Upper lobe of left lung (tissue), 6 donors: ENCODE measurements at regions not wholly inside any gene's neighbourhood (a gene's known extent, or its start where the extent isn't known, plus 50 kb on each side); places are given as distances from the start of the nearest gene placed in this dataset.

Experiments
- ATAC-seq, 2 donors: fragments of 200-7000 bp; cut with Tn5 transposase; one replicate each; pipeline ENCODE4 v1.9.1; 2022; ENCODE audit warnings: mild to moderate bottlenecking in 2 of 2, moderate library complexity in 2 of 2; ENCODE audit not compliant: low FRiP score in 2 of 2
- DNase-seq, 2 donors: peaks; one replicate each; pipeline ENCODE4 v3.0.0-alpha.2; 2019 to 2020
- H3K27ac ChIP-seq, 4 donors: fragments of 200-600 bp; sonication (generic); one replicate each; pipeline ENCODE4 v1.5.1; 2016 to 2019
- H3K27me3 ChIP-seq, 4 donors: fragments of 200-600 bp; sonication (generic); one replicate each; pipeline ENCODE4 v1.5.1; 2017 to 2019
- H3K36me3 ChIP-seq, 4 donors: fragments of 200-600 bp; sonication (generic); one replicate each; pipeline ENCODE4 v1.5.1; 2016 to 2019
- H3K4me1 ChIP-seq, 4 donors: fragments of 200-600 bp; sonication (generic); one replicate each; pipeline ENCODE4 v1.5.1; 2018 to 2019
- H3K4me3 ChIP-seq, 4 donors: fragments of 200-600 bp; sonication (generic); one replicate each; pipeline ENCODE4 v1.5.1; 2017 to 2019; ENCODE audit warnings: mild to moderate bottlenecking in 2 of 4, moderate library complexity in 1 of 4
- H3K9me3 ChIP-seq, 4 donors: fragments of 200-600 bp; sonication (generic); one replicate each; pipeline ENCODE4 v1.5.1; 2018 to 2019
- CTCF ChIP-seq, 6 experiments: fragments of 450-650 bp in 4 of 6; fragments of 200-600 bp in 2 of 6; sonication (generic) in 2 of 6; IDR thresholded peaks; one replicate each; pipeline ENCODE4 v1.5.1; 2016 to 2019; ENCODE audit warnings: antibody characterized with exemption in 6 of 6
- EP300 ChIP-seq, 4 donors: sonication (generic); formaldehyde crosslinking; IDR thresholded peaks; one replicate each; pipeline ENCODE4 v1.5.1; 2017; ENCODE audit warnings: antibody characterized with exemption in 4 of 4, control low read depth in 2 of 4
- POLR2A ChIP-seq, 4 donors: fragments of 450-650 bp; IDR thresholded peaks; one replicate each; pipeline ENCODE4 v1.5.1; 2016 to 2017; ENCODE audit warnings: antibody characterized with exemption in 4 of 4, mild to moderate bottlenecking in 2 of 4
- POLR2AphosphoS5 ChIP-seq, 2 donors: sonication (generic); formaldehyde crosslinking; IDR thresholded peaks; one replicate each; pipeline ENCODE4 v1.5.1; 2017; ENCODE audit warnings: antibody characterized with exemption in 2 of 2
- WGBS, 2 donors: methylation state at CpG; one replicate each; pipeline ENCODE4 v1.1.5; 2017 to 2018; 5-methylcytosine and 5-hydroxymethylcytosine counted together
- donor health status: DM: no; HTN: no; CAD: no; lungs with moderate emphysema.
- donor health status: DM: no; HTN: yes; CAD: no; lungs with severe emphysema.

GRCh38 chr3:194972641-194973040, 287.0 kb downstream of the FAM43A start:
- TF ChIP-seq CTCF (IDR thresholded peaks at IDR 0.05) (no peak), EP300 (IDR thresholded peaks at IDR 0.05) (no peak), POLR2AphosphoS5 (IDR thresholded peaks at IDR 0.05) (no peak), POLR2A (IDR thresholded peaks at IDR 0.05) (no peak)
- peaks cover 0 to 3% (median 0%) of the 10 kb centered on the region in 4 donors for H3K4me1 ChIP-seq
- DNase-seq (no peak), ATAC-seq (no peak)
- H3K36me3 ChIP-seq = no peaks in the 10 kb centered on the region
- 72 to 76% methylated on average over 6 of the region's 6 CpGs for WGBS, 2 donors
- H3K27me3 ChIP-seq = no peaks in the 10 kb centered on the region
- no peak overlapping the region for H3K27ac ChIP-seq
- no peak overlapping the region for H3K4me3 ChIP-seq
- H3K9me3 ChIP-seq = no peaks in the 10 kb centered on the region

- 85 to 91% methylated on average over 12 of the region's 12 CpGs for WGBS, 2 donors
- DNase-seq (no peak), ATAC-seq (no peak)
- Histone ChIP-seq H3K9me3 (no peaks in the 10 kb centered on the region), H3K4me3 (no peak overlapping the region), H3K36me3 (no peaks in the 10 kb centered on the region), H3K4me1 (peaks cover 0 to 3% (median 0%) of the 10 kb centered on the region in 4 donors), H3K27ac (no peak overlapping the region), H3K27me3 (no peaks in the 10 kb centered on the region)
- TF ChIP-seq CTCF (IDR thresholded peaks at IDR 0.05) (no peak), POLR2AphosphoS5 (IDR thresholded peaks at IDR 0.05) (no peak), POLR2A (IDR thresholded peaks at IDR 0.05) (no peak), EP300 (IDR thresholded peaks at IDR 0.05) (no peak)
Observed at GRCh38 chr3:194973366-194974000, 287.8 kb downstream of the FAM43A start.

- DNase-seq = no peak
Observed at GRCh38 chr3:194974468-194975135, 288.9 kb downstream of the FAM43A start.

GRCh38 chr3:194976049-194976451, 290.4 kb downstream of the FAM43A start:
- Histone ChIP-seq H3K9me3 (no peaks in the 10 kb centered on the region), H3K27me3 (no peaks in the 10 kb centered on the region), H3K4me1 (peaks cover 0 to 3% (median 0%) of the 10 kb centered on the region in 4 donors), H3K4me3 (no peak overlapping the region), H3K27ac (no peak overlapping the region), H3K36me3 (no peaks in the 10 kb centered on the region)
- ATAC-seq = peak in 1 of 2 donors; percentile 61
- 60 to 68% methylated on average over 5 of the region's 5 CpGs for WGBS, 2 donors
- DNase-seq = peak in 1 of 2 donors; percentile 75
- TF ChIP-seq EP300 (IDR thresholded peaks at IDR 0.05) = peak in 1 of 4 donors; percentile 21
- no peak for TF ChIP-seq POLR2AphosphoS5 (IDR thresholded peaks at IDR 0.05)

More at GRCh38 chr3:194974468-194975135, 288.9 kb downstream of the FAM43A start:
- Histone ChIP-seq H3K27ac (no peak overlapping the region), H3K4me3 (no peak overlapping the region), H3K9me3 (no peaks in the 10 kb centered on the region), H3K4me1 (peaks cover 0 to 3% (median 0%) of the 10 kb centered on the region in 4 donors), H3K36me3 (no peaks in the 10 kb centered on the region), H3K27me3 (no peaks in the 10 kb centered on the region)
- no peak for ATAC-seq
- TF ChIP-seq POLR2A (IDR thresholded peaks at IDR 0.05) = no peak
- no peak for TF ChIP-seq CTCF (IDR thresholded peaks at IDR 0.05)
- no peak for TF ChIP-seq POLR2AphosphoS5 (IDR thresholded peaks at IDR 0.05)
- TF ChIP-seq EP300 (IDR thresholded peaks at IDR 0.05) = no peak
- 96 to 98% methylated on average over 8 to 9 of the region's 9 CpGs for WGBS, 2 donors

GRCh38 chr3:194976874-194977273, 291.2 kb downstream of the FAM43A start:
- DNase-seq (no peak), ATAC-seq (no peak)
- H3K9me3 ChIP-seq = no peaks in the 10 kb centered on the region
- no peak for TF ChIP-seq CTCF (IDR thresholded peaks at IDR 0.05)
- TF ChIP-seq POLR2A (IDR thresholded peaks at IDR 0.05) = no peak
- TF ChIP-seq EP300 (IDR thresholded peaks at IDR 0.05) = no peak
- no peak for TF ChIP-seq POLR2AphosphoS5 (IDR thresholded peaks at IDR 0.05)
- no peaks in the 10 kb centered on the region for H3K27me3 ChIP-seq
- no peak overlapping the region for H3K27ac ChIP-seq
- H3K4me3 ChIP-seq = no peak overlapping the region
- H3K36me3 ChIP-seq = no peaks in the 10 kb centered on the region
- 71 to 86% methylated on average over 7 of the region's 7 CpGs for WGBS, 2 donors
- H3K4me1 ChIP-seq = peaks cover 0 to 3% (median 0%) of the 10 kb centered on the region in 4 donors
